DOHH2 (cell line): ENCODE measurements at regions not wholly inside any gene's neighbourhood (a gene's known extent, or its start where the extent isn't known, plus 50 kb on each side); places are given as distances from the start of the nearest gene placed in this dataset.

Experiments
- CTCF ChIP-seq: fragments of 200-600 bp; sonication (generic); IDR thresholded peaks from one replicate; pipeline ENCODE4 v1.5.1; 2014; ENCODE audit warnings: antibody characterized with exemption, mild to moderate bottlenecking, low read depth, low read length; ENCODE audit not compliant: poor library complexity, severe bottlenecking
- EZH2phosphoT487 ChIP-seq: fragments of 200-600 bp; sonication (generic); IDR thresholded peaks from 2 replicates; pipeline ENCODE4 v1.6.1; 2017; ENCODE audit warnings: borderline replicate concordance, mild to moderate bottlenecking, antibody characterized with exemption, low read length, moderate library complexity, mixed read lengths

- no peak for TF ChIP-seq CTCF
- no peak for TF ChIP-seq EZH2phosphoT487
Observed at GRCh38 chr7:86629-87028, 105.7 kb upstream of the FAM20C start.
